ENCODE measurements at regions not wholly inside any gene's neighbourhood (a gene's known extent, or its start where the extent isn't known, plus 50 kb on each side); places are given as distances from the start of the nearest gene placed in this dataset.
A peak's percentile ranks its signal among the peaks of the same experiment; 100 is the strongest.

DNA sequence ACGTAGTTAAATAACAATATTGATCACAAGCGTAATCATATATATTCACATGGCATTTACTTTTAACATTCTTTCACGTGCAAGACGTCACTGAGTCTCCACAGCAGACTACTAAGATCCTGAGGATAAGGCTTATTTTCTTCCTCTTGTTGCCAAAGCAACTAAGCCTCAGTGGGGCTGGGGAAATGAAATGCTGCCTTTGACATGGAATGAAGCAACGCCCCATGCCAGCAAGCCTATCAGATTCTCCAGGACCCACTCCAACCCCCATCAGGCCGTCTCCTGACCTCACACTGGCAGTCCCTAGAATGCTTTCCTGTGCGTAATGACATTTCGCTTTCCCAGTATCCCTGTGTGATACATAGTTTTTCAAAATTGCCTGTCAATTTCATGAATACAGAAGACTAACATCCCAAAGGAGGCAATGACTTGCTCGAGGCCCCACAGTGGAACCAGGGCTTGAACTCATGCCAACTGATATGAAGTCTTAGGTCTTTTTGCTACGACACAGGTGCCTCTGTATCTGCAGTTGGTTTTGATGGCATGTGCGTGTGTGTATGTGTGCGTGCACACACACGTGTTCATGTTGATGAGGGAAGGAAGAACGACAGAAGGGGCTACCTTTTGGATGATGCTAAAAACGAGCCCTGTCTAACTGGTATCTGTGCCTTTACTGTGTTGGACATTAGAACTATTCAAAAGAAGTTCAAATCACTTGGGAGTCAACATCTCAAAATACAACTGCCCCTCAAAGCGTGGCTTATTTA is 239.1 kb downstream of the VRK1 start:
- Mint-ChIP-seq H3K9me3 (peaks cover 29% of the 10 kb centered on the region), H3K4me3 (no peak overlapping the region), H3K27me3 (ENCODE audit: low read depth) (peaks cover 42% of the 10 kb centered on the region), H3K36me3 (peaks cover 19% of the 10 kb centered on the region), H3K4me1 (peaks cover 40% of the 10 kb centered on the region), H3K27ac (no peak overlapping the region)
- CTCF ChIA-PET = no interaction called here
- no peak for TF ChIP-seq KAT7 (CRISPR knock-in tag; IDR thresholded peaks at IDR 0.05; ENCODE audit: borderline replicate concordance)
- TF ChIP-seq ZMAT4 (CRISPR knock-in tag; IDR thresholded peaks at IDR 0.05) = no peak
- no peak for TF ChIP-seq ZNF138 (CRISPR knock-in tag; conservative IDR thresholded peaks at IDR 0.05)
- no peak for TF ChIP-seq ZNF671 (CRISPR knock-in tag; IDR thresholded peaks at IDR 0.05)
- no peak for TF ChIP-seq TEAD1 (CRISPR knock-in tag; IDR thresholded peaks at IDR 0.05)
- no peak for TF ChIP-seq ZNF423 (CRISPR knock-in tag; IDR thresholded peaks at IDR 0.05)
- no peak for TF ChIP-seq GRHL2 (CRISPR knock-in tag; IDR thresholded peaks at IDR 0.05; ENCODE audit: insufficient replicate concordance, severe bottlenecking)
- TF ChIP-seq, protein P1, sequence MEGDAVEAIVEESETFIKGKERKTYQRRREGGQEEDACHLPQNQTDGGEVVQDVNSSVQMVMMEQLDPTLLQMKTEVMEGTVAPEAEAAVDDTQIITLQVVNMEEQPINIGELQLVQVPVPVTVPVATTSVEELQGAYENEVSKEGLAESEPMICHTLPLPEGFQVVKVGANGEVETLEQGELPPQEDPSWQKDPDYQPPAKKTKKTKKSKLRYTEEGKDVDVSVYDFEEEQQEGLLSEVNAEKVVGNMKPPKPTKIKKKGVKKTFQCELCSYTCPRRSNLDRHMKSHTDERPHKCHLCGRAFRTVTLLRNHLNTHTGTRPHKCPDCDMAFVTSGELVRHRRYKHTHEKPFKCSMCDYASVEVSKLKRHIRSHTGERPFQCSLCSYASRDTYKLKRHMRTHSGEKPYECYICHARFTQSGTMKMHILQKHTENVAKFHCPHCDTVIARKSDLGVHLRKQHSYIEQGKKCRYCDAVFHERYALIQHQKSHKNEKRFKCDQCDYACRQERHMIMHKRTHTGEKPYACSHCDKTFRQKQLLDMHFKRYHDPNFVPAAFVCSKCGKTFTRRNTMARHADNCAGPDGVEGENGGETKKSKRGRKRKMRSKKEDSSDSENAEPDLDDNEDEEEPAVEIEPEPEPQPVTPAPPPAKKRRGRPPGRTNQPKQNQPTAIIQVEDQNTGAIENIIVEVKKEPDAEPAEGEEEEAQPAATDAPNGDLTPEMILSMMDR (IDR thresholded peaks at IDR 0.05) = no peak
- ATAC-seq = peak; percentile 21; the same call in 1 of the 2 replicates
- POLR2A ChIA-PET = no interaction called here
- DNase-seq (ENCODE audit: low spot score) = no peak

- ChIA-PET CTCF (no interaction called here), POLR2A (no interaction called here)
- ATAC-seq (no peak), DNase-seq (ENCODE audit: low spot score) (no peak)
- no peak overlapping the region for H3K27ac Mint-ChIP-seq
- H3K9me3 Mint-ChIP-seq = peaks cover 28% of the 10 kb centered on the region
- H3K27me3 Mint-ChIP-seq (ENCODE audit: low read depth) = peaks cover 10% of the 10 kb centered on the region
- H3K4me3 Mint-ChIP-seq = no peak overlapping the region
- peaks cover 27% of the 10 kb centered on the region for H3K4me1 Mint-ChIP-seq
- no peak for TF ChIP-seq ZMAT4 (CRISPR knock-in tag; IDR thresholded peaks at IDR 0.05)
- no peak for TF ChIP-seq ELF4 (CRISPR knock-in tag; IDR thresholded peaks at IDR 0.05; ENCODE audit: low read depth)
- TF ChIP-seq RORB (CRISPR knock-in tag; IDR thresholded peaks at IDR 0.05) = no peak
- no peak for TF ChIP-seq FOXJ3 (CRISPR knock-in tag; IDR thresholded peaks at IDR 0.05; ENCODE audit: borderline replicate concordance)
- no peak for TF ChIP-seq IRF1 (CRISPR knock-in tag; IDR thresholded peaks at IDR 0.05)
- TF ChIP-seq JUN (CRISPR knock-in tag; IDR thresholded peaks at IDR 0.05) = no peak
- TF ChIP-seq ZNF121 (CRISPR knock-in tag; IDR thresholded peaks at IDR 0.05) = no peak
- TF ChIP-seq ATF1 (CRISPR knock-in tag; IDR thresholded peaks at IDR 0.05) = no peak
- TF ChIP-seq ZNF317 (CRISPR knock-in tag; IDR thresholded peaks at IDR 0.05; ENCODE audit: borderline replicate concordance, low read depth) = no peak
- TF ChIP-seq MXD4 (CRISPR knock-in tag; IDR thresholded peaks at IDR 0.05; ENCODE audit: borderline replicate concordance) = no peak
- H3K36me3 Mint-ChIP-seq = peaks cover 14% of the 10 kb centered on the region
These were observed 242.7 kb downstream of the VRK1 start for GRCh38 chr14:97039717-97040363.

DNA sequence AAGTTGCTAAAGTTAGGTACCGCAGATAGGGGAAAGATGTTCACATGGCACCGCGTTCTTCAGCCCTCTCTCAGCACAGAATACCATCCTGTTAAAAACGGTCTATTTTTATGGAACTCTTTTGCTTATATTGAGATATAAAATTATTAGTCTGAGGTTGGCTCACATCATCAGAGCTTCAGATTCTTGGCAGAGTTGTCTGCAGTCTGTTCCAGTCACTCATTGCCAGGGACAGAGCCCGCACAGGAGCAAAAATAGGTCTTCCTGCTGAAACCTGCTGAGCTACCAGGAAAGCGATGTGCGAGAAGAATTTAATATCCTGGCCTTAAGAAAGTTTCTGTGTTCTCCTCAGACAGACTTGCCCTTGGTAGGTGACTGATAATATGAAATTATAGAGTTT is 249.8 kb downstream of the VRK1 start:
- DNase-seq (ENCODE audit: low spot score) = no peak
- Mint-ChIP-seq H3K4me1 (0 out of 2 replicates have a peak, but pooled peaks cover 2% of the 10 kb centered on the region), H3K36me3 (no peaks in the 10 kb centered on the region), H3K27me3 (ENCODE audit: low read depth) (no peaks in the 10 kb centered on the region), H3K9me3 (no peaks in the 10 kb centered on the region), H3K4me3 (no peak overlapping the region), H3K27ac (no peak overlapping the region)
- POLR2A ChIA-PET = no interaction called here
- CTCF ChIA-PET = interaction anchor here (1.3 kb wide), 1 partner anchor 37 kb away, joined by 3 read pairs; no protein-coding TSS in a partner anchor
- ATAC-seq = no peak
- no peak for TF ChIP-seq ZNF232 (CRISPR knock-in tag; IDR thresholded peaks at IDR 0.05)
- no peak for TF ChIP-seq ARID4B (CRISPR knock-in tag; IDR thresholded peaks at IDR 0.05; ENCODE audit: borderline replicate concordance)
- TF ChIP-seq NR1H2 (CRISPR knock-in tag; IDR thresholded peaks at IDR 0.05) = no peak
- TF ChIP-seq, protein P2, sequence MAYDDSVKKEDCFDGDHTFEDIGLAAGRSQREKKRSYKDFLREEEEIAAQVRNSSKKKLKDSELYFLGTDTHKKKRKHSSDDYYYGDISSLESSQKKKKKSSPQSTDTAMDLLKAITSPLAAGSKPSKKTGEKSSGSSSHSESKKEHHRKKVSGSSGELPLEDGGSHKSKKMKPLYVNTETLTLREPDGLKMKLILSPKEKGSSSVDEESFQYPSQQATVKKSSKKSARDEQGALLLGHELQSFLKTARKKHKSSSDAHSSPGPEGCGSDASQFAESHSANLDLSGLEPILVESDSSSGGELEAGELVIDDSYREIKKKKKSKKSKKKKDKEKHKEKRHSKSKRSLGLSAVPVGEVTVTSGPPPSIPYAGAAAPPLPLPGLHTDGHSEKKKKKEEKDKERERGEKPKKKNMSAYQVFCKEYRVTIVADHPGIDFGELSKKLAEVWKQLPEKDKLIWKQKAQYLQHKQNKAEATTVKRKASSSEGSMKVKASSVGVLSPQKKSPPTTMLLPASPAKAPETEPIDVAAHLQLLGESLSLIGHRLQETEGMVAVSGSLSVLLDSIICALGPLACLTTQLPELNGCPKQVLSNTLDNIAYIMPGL (CRISPR knock-in tag; IDR thresholded peaks at IDR 0.05) = no peak
- TF ChIP-seq MAX (CRISPR knock-in tag; IDR thresholded peaks at IDR 0.05) = no peak

Measured in WTC11 (cell line).